HG02840 (cell line): ENCODE measurements at regions not wholly inside any gene's neighbourhood (a gene's known extent, or its start where the extent isn't known, plus 50 kb on each side); places are given as distances from the start of the nearest gene placed in this dataset.
"Not testable (repeated sequence)": the region's sequence is repeated elsewhere in the genome, so short reads cannot be mapped to it uniquely, and the experiment has no call there.

Experiments used
- ATAC-seq: cut with Tn5 transposase; IDR thresholded peaks from one replicate; pipeline ENCODE4 v1.9.1; 2021; ENCODE audit warnings: mild to moderate bottlenecking, moderate library complexity, moderate number of reproducible peaks; ENCODE audit not compliant: unreplicated experiment, low FRiP score

DNA sequence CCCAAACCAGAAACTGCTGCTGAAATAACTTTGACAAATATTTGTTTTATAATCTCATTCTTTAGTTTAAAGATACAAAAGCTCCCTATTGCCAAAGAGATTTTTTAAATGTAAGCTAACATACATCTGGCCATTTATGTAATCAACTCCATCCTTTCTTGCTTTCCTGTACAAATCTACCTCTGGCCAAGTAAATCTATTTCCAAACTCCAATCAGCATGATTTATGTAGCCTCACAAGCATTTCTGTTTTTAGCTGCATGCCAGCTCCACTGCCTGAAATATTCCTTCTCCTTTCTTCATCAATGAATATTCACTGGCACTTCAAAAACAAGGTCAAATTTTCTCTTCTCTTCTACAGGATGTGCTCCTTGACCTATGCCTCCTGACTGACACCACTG, 80.0 kb downstream of the SHOX2 start:
- no peak for ATAC-seq

DNA sequence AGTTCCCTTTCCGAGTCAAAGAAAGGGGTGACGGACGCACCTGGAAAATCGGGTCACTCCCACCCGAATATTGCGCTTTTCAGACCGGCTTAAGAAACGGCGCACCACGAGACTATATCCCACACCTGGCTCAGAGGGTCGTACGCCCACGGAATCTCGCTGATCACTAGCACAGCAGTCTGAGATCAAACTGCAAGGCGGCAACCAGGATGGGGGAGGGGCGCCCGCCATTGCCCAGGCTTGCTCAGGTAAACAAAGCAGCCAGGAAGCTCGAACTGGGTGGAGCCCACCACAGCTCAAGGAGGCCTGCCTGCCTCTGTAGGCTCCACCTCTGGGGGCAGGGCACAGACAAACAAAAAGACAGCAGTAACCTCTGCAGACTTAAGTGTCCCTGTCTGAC, 86.3 kb downstream of the SHOX2 start:
- not testable (repeated sequence) for ATAC-seq

DNA sequence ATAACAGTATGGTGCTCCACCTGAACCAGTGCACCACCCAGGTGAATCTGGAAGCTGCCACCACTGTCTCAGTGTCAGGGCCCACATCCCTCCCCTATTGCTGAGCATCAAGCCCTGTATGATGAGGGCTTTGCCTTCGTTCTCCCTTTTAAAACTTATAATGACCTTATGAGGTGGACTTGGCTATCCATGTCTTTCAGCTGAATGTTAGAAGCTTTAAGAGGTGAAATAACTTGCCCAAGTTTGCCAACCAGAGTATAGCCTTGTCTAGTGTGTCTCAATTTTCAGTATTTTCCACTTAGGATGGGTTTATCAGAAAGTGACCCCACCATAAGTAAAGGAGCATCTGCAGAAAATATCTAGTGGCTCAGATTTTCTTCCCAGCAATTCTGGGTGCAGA, 87.8 kb downstream of the SHOX2 start:
- no peak for ATAC-seq

DNA sequence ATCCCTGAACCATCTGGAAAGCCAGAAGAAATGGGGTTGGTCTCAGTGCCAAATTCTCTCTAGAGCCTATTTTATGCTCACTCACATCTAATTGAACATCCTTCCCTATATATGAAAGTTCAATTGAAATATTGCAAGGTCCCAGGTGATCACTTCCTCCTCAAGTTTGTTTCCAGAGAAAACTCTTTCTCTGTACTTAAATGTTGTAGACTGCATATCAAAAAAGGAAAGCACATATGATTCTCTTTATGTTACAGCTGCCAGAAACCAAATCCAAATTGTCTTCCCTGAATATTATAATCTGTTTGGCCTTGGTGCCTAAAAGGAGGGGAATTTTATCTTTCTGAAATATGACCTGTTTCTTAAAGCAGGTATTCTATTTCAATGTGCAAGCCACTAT, 93.3 kb downstream of the SHOX2 start:
- no peak for ATAC-seq

DNA sequence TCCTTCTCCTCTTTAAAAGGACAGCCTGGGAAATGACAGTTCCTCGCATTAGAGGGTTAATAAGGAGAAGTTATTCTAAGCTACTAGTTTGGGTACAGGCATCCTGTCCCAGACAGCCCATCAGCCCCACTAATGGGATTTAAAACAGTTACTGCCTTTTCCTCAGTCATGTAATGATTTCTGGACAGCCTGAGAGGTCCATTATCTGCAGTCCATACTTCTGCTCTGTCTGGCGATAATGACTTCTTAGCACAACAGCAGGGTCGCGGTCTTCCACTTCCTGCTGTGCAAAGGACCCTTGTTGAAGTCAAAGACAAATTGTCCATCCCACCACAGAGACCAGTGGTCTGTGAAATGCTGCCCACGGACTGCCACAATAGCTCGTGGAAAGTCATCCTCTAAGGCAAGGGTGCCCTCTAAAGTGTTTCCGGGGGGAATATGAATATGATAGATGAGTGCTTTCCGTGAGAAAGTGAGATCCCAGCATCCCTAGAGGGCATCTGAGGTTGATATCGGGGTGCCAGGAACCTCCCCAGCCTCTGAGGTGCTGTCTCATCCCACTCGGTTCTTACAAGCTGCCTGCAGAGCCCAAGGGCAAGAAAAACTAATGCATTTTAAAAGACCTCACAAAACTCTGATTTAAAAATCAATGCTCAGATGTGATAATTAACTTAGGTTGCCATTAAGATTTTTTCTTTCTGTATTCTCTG, 100.7 kb downstream of the SHOX2 start:
- ATAC-seq, result no peak

DNA sequence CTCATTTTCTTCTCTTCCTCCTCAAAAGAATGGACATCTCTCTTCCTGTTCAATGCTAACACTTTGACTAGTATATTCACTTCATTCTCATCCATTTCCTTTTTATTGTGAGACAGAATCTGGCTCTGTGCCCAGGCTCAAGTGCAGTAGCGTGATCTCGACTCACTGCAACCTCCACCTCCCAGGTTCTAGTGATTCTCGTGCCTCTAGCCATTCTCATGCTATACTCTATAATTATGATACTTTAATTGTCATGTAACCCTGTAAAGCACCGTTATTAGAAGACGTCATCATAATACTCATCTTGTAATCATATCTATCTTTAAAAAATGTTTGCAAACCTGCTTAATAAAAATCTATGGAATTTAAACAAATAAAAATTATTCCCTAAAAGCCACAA, 107.0 kb downstream of the SHOX2 start:
- no peak for ATAC-seq

DNA sequence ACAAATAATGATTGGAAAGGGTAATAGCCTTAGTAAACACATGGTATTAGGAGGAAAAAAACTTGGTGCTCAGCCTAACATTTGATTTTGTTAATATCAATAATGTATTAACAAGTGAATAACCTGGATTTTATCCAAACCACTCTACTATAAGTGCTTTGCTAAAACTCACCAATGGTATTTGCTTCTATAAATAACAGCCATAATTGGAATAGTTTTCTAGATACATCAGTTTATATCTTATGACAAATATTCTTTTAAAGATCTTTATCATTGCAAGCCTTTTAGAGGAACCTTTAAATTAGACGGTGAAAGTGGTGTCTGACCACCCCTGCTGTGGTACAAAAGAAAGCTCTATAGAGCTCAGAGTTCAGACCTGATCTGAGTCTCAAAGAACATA, 123.9 kb downstream of the SHOX2 start:
- no peak for ATAC-seq

DNA sequence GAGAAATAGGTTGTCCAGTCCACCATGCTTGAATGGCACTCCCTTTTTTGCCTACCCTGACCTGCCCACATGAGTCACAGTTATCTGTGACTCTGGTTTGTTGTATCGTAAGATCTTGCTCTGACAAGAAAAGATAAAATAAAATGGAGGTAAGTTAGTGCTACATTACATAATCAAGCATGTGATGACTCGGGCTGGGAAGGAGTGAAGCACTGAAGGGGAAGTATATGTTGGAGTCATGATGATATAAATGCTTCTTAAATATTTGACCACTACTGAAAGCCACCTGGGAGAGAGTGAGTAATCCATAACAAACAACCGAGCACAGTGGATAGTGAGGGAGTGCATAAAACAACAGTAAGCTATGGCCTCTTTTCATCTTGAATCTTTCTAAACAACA, 124.4 kb downstream of the SHOX2 start:
- no peak for ATAC-seq

DNA sequence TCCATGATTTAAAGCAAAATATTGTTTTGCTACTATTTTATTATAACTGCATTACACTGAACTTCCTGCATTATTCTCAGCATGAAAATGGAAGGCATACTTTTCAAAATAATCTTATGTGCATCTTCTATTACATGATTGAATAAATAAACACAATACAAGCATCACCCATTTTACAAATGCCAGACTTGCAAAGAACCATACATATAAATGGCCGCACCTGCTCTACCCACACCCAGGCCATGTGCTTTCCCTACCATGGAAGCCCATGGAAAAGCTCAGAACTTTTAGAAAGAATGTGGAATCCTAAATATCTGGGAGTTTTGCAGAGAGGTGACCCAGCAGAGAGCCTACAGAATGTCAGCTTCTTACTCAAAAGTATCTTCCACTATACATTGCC, 127.2 kb downstream of the SHOX2 start:
- no peak for ATAC-seq

DNA sequence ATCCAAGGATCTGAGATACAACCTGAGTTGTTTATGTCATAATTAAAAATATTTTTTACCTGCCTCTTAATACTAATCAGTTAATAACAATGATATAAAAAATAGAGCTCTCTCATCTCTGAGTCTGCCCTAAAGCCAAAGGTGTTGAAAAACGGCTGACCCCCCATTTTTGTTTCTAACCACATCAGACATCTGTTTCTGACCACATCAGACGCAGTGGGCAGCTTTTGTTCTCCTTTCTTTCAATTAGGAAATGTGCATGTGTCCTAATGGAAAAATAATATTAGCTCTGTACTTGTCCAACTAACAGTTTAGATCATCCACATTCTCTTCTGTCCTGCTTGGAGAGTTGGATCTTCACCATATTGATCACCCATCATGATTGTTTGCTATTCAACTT, 144.6 kb downstream of the SHOX2 start:
- no peak for ATAC-seq

DNA sequence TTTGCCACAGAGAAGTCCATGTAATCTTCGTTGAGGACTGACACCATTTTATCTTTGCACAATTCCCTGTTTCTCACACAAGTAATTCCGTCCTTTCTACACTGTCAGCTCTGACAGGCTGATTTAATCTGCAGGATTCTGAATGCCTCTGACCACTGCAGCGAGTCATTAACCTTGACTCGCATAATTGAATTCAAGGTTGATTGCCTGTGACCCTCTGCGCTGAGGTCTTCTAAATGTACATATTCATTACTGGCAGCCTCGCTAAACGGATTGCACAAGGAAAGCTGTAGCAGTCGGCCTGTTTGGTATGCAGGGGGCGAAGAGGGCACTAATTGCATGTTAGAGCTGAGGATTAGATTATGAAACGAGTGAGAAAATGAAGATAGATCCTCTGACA, 147.8 kb downstream of the SHOX2 start:
- ATAC-seq, result no peak

DNA sequence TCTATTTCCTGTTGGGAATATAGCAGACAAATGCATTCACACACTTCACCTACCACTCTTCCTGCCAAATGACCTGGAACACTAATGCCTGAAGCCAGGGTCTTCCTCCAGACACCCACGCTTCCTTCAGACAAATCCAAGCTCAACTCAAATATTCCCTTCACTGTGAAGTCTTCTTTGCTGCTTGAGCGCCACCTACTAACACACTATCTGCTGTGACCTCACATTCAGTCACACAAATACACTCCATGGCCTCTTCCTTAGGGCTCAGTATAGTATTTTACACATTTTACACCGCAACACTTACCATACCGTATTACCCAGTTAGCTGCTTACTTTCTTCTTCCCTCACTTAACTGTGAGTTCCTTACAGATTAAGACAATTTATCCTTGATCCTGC, 149.4 kb downstream of the SHOX2 start:
- no peak for ATAC-seq

DNA sequence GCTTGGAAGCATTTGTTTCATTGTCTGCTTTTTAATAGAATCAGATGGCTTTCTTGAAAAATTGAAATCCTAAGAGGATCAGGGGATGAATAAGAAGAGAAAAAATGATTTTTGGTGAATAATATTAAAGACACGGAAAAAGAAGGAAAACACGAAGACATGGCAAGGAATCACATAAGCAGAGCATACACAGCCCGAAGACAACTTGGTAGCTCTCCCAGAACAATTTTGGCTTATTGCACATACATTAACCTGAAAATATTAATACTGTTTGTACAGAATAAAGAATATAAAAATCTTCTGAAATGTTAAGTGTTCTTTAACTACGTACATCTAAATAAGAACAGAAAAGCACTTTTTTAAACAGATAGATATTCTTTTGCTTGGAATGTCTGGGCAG, 150.0 kb downstream of the SHOX2 start:
- no peak for ATAC-seq

DNA sequence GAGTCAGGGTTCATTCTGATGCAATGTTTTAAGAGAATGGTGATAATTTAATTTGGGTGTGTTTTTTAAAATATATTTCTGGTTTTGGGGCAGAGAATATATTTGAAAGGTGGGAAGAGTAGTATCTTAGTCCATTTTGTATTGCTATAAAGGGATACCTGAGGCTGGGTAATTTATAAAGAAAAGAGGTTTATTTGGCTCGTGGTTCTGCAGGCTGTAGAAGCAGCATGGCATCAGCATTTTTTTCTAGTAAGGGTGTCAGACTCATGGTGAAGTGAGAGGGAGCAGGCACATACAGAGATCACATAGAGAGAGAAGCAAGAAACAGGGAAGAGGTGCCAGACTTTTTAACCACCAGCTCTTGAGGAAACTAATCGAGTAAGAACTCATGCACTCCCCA, 152.7 kb downstream of the SHOX2 start:
- ATAC-seq, result no peak

DNA sequence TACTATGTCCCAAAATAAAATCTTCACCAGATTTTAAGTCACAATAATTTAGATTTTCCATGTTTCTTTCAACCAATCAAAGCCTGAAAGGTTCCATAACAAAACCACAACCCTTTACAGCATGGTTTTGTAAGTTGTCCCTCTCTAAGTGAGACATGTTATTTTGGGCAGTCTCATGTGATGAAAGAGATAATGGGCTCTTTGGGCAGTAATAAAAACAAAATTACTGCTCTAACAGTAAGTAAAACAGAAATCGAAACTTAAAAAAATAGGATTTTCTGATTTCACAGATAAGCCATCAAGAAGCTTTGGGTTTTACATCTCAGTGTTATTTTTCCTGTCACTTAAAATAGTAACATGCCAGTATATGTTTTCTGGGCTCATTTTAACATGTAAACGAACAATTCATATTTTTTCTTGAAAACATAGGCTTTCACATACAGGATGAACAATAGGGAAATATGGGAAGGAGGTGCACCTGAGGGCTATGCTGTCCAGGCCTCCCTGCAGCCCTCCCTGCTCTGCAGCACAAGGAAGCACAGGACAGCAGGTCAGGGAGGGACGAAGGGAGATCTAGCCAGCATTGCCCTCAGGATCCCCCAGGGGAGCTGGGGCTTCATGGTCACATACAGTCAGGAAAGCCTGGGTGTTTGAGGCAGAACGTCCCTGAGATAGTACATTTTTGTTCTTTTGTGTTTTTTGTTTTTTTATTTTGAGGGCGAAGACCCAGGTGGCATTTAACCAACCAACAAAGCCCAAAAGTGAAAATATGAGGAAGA, 157.4 kb downstream of the SHOX2 start:
- ATAC-seq, result no peak

DNA sequence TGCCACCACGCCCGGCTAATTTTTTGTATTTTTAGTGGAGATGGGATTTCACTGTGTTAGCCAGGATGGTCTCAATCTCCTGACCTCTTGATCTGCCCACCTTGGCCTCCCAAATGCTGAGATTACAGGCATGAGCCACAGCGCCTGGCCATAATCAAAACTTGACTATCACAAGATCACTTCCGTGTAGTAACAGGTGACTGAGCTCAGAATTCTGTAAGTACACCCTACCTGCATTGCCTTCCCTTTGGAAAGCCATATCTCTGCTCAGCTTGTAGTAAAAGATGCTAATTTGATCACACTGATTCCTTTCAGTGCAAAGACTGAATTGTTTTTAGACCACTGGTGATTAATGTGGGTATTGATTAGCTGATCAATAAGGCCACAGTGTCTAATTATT, 167.1 kb downstream of the SHOX2 start:
- ATAC-seq, result no peak

DNA sequence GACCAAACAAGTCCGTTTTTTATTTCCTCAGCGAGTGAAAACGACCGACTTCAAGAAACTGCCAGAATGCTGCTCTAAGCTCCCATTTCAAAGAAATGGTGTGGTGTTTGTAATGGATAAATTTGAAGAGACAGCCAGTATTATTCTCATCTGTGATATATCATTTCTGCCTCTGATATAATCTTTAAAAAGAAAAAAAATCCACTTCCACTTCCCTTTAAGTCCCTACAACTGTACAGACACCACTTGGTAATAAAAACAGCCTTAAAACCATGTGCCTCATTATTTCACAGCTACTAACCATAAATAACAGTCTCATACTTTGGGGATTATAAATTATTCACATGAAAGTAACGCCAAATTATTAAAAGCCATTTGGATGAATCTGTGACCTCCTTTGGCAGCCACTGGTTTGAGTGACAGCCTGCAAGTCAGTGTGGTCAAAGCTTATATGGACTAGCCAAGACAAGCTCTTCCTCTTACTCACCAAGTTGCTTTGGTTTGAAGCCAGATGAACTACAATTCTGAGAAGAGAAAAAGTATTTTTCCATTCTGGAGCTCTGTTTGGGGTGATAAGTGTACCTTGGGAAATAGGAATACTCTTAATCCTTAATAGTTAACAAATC, 168.0 kb downstream of the SHOX2 start:
- ATAC-seq, result no peak

DNA sequence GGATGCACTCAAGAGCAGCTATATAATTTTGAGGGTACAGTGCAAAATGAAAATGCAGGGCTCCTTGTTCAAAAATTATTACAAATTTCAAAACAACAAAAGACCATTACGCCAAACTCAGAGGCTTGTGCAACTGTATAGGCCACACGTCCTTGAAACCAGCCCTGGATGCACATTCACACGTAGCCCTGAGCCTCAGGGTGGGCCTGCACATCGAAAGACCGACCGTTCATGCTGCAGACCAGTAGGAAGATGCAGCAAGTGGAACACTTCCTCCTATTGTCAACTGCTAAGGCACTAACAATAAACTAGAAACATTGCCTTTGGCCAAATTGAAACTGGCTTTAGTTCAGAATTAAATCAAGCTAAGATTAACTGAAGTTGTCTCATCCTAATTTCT, 174.7 kb downstream of the SHOX2 start:
- no peak for ATAC-seq

DNA sequence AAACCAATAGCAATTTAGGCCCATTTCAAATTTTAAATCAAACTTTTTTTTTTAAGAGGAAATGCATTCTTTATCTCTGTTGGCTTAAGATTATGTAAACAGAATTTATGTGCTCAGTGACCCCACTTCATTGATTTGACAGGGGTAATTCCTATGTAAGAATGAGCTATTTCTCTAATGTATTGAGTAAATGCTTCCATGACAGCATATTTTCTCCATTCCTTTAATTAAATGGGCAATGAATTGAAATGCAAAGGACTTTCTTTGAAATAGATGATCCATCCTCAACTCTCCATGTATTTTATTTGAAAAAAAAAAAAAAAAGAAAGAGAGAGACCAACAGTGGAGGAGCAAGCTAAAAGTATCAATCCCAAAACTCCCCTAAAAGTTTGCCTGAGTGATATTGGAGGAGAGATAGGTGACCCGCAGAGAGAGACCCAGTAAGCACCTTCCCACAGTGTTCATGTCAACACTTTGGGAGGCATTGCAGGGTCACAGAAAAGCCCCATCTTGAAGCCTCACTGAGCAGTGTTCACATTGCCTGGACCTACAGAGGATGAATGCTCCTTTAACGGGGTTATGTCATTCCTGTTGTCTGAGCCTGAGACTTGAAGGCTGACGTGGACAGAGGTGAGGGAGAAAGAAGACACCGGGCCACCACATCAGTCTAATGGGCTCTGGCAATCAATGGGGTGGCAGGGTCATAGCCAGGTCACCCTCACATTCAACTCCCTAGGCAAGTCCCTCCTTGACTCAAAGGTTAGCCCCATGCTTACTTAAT, 176.0 kb downstream of the SHOX2 start:
- ATAC-seq, result no peak

DNA sequence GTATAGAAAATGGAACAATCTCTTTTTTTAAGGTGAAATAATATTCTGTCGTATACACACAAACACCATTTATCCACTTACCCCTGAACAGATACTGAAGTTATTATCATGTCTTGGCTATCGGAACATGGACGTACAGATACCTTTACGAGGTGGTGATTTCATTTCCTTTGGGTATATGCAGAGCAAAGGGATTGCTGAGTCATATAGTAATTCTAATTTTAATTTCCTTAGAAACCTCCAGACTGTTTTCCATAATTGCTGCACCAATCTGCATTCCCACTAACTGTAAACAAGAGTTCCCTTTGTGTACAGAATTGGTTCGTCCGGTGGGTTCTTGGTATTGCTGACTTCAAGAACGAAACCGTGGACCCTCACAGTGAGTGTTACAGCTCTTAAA, 179.4 kb downstream of the SHOX2 start:
- ATAC-seq, result no peak

DNA sequence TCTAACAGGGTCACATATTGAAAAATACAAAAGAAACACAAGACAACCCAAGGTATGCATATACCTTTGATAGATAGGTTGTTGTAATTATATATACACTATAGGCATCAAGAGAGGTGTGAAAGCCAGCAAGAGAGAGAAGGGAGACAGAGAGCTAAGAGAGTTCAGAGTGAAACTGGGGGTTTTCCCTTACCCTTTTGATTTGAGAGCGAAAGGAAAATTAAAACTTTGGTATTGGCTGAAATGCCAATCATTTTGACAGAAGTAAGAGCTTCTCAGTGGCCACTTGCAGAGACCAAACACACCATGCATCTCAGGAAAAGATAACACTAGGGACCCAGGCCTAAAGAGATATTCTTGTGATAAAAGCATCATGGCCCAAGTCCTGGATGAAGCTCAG, 183.6 kb downstream of the SHOX2 start:
- no peak for ATAC-seq
